ENCODE measurements at regions not wholly inside any gene's neighbourhood (a gene's known extent, or its start where the extent isn't known, plus 50 kb on each side); places are given as distances from the start of the nearest gene placed in this dataset.

- 85% methylated on average over 3 of the region's 3 CpGs for WGBS
- no peak overlapping the region for H3K4me3 ChIP-seq (ENCODE audit: low read depth in 1 of 3, low read length in 3 of 3)
These were observed 378.4 kb upstream of the SGCD start for GRCh38 chr5:155948576-155948975.

More at GRCh38 chr5:155948576-155948975, 378.4 kb upstream of the SGCD start:
- TF ChIP-seq ATF3 (IDR thresholded peaks at IDR 0.05) (no peak), RXRA (IDR thresholded peaks at IDR 0.05) (no peak), FOXA1 (IDR thresholded peaks at IDR 0.05) (no peak), REST (IDR thresholded peaks at IDR 0.05) (no peak), SP1 (IDR thresholded peaks at IDR 0.05) (no peak), HNF4G (IDR thresholded peaks at IDR 0.05) (no peak), NR2F2 (IDR thresholded peaks at IDR 0.05) (no peak), EGR1 (IDR thresholded peaks at IDR 0.05; ENCODE audit: low read depth in 2 of 2) (no peak), TAF1 (conservative IDR thresholded peaks at IDR 0.05) (no peak), GABPA (IDR thresholded peaks at IDR 0.05 in 1 of 2, conservative IDR thresholded peaks at IDR 0.05 in 1 of 2) (no peak)
- TF ChIP-seq, protein P1, sequence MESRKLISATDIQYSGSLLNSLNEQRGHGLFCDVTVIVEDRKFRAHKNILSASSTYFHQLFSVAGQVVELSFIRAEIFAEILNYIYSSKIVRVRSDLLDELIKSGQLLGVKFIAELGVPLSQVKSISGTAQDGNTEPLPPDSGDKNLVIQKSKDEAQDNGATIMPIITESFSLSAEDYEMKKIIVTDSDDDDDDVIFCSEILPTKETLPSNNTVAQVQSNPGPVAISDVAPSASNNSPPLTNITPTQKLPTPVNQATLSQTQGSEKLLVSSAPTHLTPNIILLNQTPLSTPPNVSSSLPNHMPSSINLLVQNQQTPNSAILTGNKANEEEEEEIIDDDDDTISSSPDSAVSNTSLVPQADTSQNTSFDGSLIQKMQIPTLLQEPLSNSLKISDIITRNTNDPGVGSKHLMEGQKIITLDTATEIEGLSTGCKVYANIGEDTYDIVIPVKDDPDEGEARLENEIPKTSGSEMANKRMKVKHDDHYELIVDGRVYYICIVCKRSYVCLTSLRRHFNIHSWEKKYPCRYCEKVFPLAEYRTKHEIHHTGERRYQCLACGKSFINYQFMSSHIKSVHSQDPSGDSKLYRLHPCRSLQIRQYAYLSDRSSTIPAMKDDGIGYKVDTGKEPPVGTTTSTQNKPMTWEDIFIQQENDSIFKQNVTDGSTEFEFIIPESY (IDR thresholded peaks at IDR 0.05), result no peak
- TF ChIP-seq, protein P2, sequence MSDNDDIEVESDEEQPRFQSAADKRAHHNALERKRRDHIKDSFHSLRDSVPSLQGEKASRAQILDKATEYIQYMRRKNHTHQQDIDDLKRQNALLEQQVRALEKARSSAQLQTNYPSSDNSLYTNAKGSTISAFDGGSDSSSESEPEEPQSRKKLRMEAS (IDR thresholded peaks at IDR 0.05), result no peak
- TF ChIP-seq, protein P3, sequence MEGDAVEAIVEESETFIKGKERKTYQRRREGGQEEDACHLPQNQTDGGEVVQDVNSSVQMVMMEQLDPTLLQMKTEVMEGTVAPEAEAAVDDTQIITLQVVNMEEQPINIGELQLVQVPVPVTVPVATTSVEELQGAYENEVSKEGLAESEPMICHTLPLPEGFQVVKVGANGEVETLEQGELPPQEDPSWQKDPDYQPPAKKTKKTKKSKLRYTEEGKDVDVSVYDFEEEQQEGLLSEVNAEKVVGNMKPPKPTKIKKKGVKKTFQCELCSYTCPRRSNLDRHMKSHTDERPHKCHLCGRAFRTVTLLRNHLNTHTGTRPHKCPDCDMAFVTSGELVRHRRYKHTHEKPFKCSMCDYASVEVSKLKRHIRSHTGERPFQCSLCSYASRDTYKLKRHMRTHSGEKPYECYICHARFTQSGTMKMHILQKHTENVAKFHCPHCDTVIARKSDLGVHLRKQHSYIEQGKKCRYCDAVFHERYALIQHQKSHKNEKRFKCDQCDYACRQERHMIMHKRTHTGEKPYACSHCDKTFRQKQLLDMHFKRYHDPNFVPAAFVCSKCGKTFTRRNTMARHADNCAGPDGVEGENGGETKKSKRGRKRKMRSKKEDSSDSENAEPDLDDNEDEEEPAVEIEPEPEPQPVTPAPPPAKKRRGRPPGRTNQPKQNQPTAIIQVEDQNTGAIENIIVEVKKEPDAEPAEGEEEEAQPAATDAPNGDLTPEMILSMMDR (IDR thresholded peaks at IDR 0.05; ENCODE audit: low read depth, low read length, missing input control), result no peak
- no peaks in the 10 kb centered on the region for H3K4me1 ChIP-seq (ENCODE audit: control insufficient read depth in 4 of 4, insufficient read depth in 4 of 4, low read length in 3 of 4)
- no peak overlapping the region for H3K27ac ChIP-seq (ENCODE audit: low read depth in 1 of 2, low read length in 2 of 2)
- H3K9ac ChIP-seq (ENCODE audit: low read depth in 1 of 2, low read length in 2 of 2), result no peak overlapping the region
- no peak for DNase-seq (ENCODE audit: low spot score)
- H3K9me3 ChIP-seq (ENCODE audit: control insufficient read depth in 4 of 4, low read length in 3 of 4), result no peaks in the 10 kb centered on the region
- H3K36me3 ChIP-seq (ENCODE audit: control insufficient read depth in 4 of 4, insufficient read depth in 3 of 4, low read depth in 1 of 4, low read length in 3 of 4), result no peaks in the 10 kb centered on the region
- H3K27me3 ChIP-seq (ENCODE audit: control insufficient read depth in 4 of 4, insufficient read depth in 4 of 4, low read length in 3 of 4), result no peaks in the 10 kb centered on the region

Data from liver (tissue), 8 donors.